Effector CD8-positive, alpha-beta T cell (primary cell): ENCODE measurements at regions not wholly inside any gene's neighbourhood (a gene's known extent, or its start where the extent isn't known, plus 50 kb on each side); places are given as distances from the start of the nearest gene placed in this dataset.
"Not testable (repeated sequence)": the region's sequence is repeated elsewhere in the genome, so short reads cannot be mapped to it uniquely, and the experiment has no call there.

ENCODE experiments used
- DNase-seq: peaks from one replicate; lab custom pipeline; 2025; lab: John Stamatoyannopoulos, UW

DNA sequence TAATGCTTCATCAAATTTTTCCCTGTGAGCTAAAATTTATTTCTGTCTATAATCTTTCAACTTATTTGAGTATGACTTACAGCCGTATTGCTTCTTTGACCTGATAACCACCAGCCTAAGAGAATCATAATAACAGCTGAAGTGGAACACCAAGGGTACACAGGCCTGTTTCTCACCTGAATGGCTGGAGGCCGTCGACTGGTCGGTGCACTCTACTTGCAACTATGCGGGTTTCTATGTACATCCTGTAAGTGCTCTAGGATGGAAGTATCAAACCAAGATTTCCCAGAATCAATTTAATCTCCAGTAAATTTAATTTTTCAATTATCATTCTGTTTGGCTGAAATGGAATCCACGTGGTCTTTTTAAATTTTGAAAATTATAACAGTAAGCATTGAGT is 504.8 kb upstream of the PHF14 start:
- no peak for DNase-seq

GRCh38 chr7:10469476-10469875 is 504.2 kb upstream of the PHF14 start:
- no peak for DNase-seq

DNA sequence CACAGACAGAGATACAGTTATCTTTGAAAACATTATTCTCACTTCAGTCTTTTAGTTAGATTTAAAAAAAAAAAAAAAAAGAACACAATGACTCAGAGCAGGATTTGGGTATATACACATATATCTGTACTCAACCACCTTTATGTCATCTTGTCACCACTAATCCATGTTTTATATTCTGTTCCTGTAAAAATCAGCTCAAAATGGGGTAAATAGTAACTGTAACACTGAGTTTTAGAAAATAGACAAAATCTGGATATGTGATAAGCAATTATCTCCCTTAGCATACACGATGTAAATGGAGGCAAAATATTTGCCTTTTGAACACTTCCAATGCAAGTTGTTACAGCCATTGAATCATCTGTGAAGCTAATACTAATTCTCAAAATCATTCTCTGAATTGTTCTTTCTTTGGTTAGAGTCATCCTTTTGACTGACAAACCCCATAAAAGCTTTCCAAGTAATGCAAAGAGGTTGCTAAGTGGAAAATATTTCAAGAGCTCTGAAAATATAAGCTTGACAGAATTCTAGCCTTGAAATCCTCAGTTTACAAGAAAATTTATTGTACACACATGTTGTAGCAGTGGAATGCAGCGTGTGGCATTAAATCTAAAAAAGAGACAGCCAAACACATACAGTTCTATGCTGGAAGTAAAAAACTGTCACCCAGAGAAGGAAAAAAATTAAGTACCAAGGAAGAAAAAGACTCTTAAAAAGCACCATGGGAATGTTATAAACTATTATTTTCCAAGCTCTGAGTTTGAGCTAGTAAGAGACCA is 502.2 kb upstream of the PHF14 start:
- DNase-seq = no peak

GRCh38 chr7:10472115-10472514 is 501.6 kb upstream of the PHF14 start:
- DNase-seq = no peak

GRCh38 chr7:10473569-10473968 is 500.1 kb upstream of the PHF14 start:
- no peak for DNase-seq

DNA sequence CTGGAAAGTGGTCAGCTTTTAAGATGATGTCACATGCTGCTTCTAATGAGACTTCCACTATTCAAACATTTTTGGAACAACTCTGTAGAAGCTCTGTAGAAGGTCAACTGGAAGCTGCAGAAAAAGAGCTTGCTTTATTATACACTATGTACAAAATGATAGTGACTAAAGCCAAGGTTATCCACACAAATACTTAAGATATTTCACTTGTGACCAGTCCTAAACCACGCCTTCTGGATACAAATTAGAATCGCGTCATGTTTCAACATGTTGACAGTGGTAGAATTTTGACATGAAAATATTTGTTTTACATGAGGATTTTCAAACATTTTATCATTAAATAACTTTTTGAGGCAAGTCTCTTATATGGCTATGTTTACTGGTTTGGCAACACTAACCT is 499.6 kb upstream of the PHF14 start:
- DNase-seq = no peak

DNA sequence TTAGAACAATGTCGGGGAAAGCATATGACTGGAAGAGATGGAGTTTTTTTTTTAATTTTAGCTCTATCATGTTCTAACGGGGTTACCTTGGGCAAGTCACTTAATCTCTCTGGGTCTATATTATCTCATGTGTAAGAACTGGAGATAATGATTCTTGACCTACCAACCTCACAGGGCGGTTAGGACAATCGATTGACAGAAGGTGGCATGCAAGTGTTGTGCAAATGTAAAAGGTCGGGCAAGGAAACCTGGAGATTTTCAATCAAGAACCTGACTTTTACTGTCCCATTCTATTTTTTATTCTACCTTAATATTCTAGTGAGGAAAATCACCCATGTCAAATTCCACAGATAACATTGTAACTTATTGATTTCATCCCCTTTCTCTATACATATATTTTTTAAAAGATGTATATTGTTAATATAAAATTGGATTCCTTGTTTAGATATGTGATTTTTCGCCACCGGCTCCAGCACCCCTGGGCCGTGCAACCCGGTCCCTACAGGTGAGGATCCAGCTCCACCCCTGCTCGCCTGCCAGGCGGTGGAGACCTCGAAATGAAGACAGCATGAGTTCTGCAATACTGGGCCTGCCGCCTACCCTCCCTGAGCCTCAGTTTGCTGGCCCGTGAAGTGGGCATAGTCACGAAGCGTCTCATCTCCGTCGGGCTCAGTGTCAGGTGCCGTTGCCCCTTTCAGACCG is 497.6 kb upstream of the PHF14 start:
- DNase-seq = no peak

DNA sequence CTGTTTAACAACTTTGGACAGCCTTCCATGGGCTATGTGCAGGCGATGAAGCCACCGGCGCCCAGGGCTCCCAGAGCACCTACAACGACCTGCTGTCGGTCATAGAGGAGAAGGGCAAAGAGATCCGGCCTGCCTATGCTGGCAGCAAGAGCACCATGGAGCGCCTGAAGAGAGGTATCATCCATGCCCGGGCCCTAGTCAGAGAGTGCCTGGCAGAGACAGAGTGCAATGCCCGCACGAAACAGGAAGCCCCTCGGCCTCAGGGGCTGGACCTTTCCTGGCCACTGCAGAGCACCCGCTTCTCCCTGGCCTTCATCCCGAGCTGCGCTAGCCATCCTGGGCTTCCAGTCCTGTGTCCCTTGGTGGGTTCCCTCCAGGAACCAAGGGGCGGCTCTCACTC is 497.0 kb upstream of the PHF14 start:
- no peak for DNase-seq

DNA sequence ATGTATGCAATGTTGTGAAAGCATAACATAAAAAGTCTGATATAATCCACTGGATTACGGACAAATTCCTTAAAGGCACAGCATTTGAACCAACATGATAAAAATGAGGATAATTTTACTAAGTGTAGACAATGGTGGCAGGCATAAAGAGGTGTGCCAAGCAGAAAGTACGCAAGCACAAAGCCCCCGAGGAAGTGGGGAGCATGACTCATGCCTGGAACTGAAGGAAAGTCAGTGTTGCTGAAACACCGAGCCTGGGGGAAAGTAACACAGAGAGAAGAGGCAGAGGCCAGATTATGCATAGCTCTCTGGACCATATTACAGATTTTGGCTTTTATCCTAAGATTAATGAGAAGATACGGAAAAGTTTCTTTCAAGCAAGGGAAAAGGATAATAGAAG is 490.0 kb upstream of the PHF14 start:
- DNase-seq = no peak

- no peak for DNase-seq
Observed at GRCh38 chr7:10484767-10485166, 488.9 kb upstream of the PHF14 start.

DNA sequence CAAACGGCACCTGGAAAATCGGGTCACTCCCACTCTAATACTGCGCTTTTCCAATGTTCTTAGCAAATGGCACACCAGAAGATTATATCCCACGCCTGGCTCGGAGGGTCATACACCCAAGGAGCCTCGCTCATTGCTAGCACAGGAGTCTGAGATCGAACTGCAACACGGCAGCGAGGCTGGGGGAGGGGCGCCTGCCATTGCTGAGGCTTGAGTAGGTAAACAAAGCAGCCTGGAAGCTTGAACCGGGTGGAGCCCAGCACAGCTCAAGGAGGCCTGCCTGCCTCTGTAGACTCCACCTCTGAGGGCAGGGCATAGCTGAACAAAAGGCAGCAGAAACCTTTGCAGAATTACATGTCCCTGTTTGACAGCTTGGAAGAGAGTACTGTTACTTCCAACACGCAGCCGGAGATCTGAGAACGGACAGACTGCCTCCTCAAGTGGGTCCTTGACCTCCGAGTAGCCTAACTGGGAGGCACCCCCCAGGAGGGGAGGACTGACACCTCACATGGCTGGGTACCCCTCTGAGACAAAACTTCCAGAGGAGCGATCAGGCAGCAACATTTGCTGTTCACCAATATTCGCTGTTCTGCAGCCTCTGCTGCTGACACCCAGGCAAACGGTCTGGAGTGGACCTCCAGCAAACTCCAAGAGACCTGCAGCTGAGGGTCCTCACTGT is 472.3 kb upstream of the PHF14 start:
- DNase-seq = not testable (repeated sequence)

DNA sequence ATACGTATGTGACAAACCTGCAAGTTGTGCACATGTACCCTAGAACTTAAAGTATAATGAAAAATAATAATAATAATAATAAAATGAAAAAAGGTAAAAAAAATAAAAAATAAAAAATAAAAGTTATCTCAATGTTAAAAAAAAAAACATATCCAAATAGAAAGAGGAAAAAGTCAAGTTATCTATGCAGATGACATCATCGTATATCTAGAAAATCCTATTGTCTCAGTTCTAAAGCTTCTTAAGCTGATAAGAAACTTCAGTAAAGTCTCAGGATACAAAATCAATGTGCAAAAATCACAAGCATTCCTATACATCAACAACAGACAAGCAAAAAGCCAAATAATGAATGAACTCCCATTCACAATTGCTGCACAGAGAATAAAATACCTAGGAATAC is 466.6 kb upstream of the PHF14 start:
- DNase-seq = no peak

DNA sequence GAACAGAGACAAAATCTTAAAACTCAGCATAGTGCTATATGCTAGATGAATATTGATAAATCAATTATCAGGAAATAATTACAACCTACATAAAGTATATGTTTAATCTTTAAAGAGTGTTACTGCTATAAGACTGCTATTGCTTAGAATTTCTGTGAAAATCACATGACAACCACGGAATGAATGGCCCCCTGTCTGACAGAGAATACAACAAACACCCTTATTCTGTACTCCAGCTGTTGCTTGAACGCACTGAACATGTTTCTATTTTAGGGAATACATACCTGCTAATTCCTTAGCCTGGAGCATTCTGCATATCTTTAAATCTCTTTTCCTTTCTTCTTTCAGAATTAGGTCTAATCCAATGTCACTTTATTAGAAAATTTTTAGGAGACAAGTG is 452.4 kb upstream of the PHF14 start:
- no peak for DNase-seq

DNA sequence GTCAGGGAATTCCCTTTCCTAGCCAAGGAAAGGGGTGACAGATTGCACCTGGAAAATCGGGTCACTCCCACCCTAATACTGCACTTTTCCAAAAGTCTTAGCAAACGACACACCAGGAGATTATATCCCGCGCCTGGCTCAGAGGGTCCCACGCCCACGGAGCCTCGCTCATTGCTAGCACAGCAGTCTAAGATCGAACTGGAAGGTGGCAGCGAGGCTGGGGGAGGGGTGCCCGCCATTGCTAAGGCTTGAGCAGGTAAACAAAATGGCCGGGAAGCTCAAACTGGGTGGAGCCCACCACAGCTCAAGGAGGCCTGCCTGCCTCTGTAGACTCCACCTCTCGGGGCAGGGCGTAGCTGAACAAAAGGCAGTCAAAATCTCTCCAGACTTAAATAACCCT is 440.2 kb upstream of the PHF14 start:
- DNase-seq = not testable (repeated sequence)

DNA sequence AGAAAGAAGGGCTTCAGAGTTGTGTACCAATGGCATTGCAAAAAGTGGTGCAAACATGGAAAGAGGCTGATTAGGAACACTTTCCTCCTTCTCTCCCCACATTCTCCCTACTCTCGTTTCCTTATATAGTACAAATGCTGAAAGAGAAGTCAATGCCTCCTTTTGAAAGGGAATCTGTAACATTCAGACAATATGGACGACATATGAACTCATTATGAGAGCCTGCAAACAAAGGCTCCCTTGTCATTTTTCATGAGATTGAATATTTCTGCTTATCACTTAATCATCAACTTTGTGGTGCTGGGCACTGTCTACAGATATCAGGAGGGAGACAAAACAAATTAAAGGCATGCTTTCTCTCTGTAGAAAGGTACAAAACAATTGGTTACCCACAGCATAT is 437.1 kb upstream of the PHF14 start:
- DNase-seq = no peak

DNA sequence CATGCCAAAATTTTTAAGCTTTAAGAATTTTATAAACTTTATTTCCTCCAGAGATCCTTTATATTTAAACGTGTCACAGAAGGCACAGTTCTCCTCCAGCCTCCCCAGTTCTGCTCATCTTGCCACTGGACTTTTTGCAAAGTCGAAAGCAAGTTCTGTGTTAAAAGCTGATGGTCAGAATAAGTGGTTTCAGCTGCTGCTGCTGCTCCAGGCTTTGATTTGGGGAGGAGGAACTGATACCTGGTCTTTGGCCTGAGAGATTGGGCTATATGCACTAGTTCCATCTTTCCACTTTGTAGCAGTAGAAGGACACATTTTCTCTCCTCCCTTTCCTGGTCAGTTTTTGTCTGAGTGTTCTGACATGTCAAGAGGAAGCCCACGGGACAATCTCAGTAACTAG is 435.9 kb upstream of the PHF14 start:
- no peak for DNase-seq

GRCh38 chr7:10557375-10557774 is 416.3 kb upstream of the PHF14 start:
- no peak for DNase-seq

DNA sequence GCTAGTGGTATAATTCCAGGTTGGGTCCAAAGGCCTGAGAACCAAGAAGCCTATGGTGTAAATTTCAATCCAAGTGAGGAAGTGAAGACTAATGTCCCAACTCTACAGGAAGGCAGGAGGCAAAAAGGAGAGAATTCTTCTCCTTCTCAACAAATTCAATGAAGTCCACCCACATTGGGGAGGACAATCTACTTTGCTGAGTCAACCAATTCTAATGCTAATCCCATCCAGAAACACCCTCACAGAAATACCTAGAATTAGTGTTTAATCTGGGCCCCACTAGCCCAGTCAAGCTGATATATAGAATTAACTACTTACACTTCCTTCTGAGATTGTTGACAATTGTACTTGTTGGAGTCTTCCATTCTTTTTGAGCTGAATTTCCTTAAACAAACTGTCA is 413.2 kb upstream of the PHF14 start:
- DNase-seq = no peak

GRCh38 chr7:10568891-10569290 is 404.8 kb upstream of the PHF14 start:
- no peak for DNase-seq

- DNase-seq = no peak
Observed at GRCh38 chr7:10571759-10572158, 401.9 kb upstream of the PHF14 start.

GRCh38 chr7:10577866-10578374 is 395.8 kb upstream of the PHF14 start:
- no peak for DNase-seq

- no peak for DNase-seq
Observed at GRCh38 chr7:10579561-10579960, 394.1 kb upstream of the PHF14 start.

DNA sequence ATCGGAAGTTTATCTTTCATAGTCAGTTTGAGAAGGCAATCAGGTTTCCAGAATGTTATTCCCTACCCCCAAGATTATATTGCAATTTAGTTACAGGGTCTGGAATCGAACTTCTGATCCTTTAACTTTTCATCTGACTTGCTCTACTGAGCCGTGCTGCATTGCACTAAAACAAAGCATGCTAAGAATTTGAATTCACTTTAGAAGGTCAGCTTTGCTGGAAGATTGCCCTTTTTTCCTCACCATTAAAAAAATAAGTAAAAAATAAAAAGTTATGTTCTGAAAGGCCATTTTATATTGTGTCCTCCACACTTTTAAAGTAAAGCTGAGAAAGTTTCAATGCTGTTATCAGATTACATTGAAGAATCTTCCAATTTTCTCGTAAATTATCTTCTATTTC is 388.8 kb upstream of the PHF14 start:
- DNase-seq = no peak
